Neural progenitor cell (in vitro differentiated cells): ENCODE measurements at regions not wholly inside any gene's neighbourhood (a gene's known extent, or its start where the extent isn't known, plus 50 kb on each side); places are given as distances from the start of the nearest gene placed in this dataset.

Experiments used
- CTCF ChIP-seq: fragments of 200-600 bp; sonication (generic); IDR thresholded peaks from 2 replicates; pipeline ENCODE4 v1.5.1; 2017; ENCODE audit warnings: antibody characterized with exemption, mild to moderate bottlenecking
- EZH2 ChIP-seq: fragments of 200-600 bp; sonication (generic); IDR thresholded peaks from 2 replicates; pipeline ENCODE4 v1.6.1; 2017; ENCODE audit warnings: antibody characterized with exemption, mild to moderate bottlenecking, moderate library complexity

- TF ChIP-seq CTCF (no peak), EZH2 (no peak)
Measured at GRCh38 chr2:176502619-176503018, 233.4 kb downstream of the MTX2 start.
